NCI-H345 treated with DMSO at 0.1 percent for 48 hours (cell line): ENCODE measurements at regions not wholly inside any gene's neighbourhood (a gene's known extent, or its start where the extent isn't known, plus 50 kb on each side); places are given as distances from the start of the nearest gene placed in this dataset.
"Not testable (repeated sequence)": the region's sequence is repeated elsewhere in the genome, so short reads cannot be mapped to it uniquely, and the experiment has no call there.

Source experiments
- DNase-seq: peaks from one replicate; lab custom pipeline; 2025; ENCODE audit not compliant: unreplicated experiment; lab: John Stamatoyannopoulos, UW

GRCh38 chr3:152148579-152148978 is 120.2 kb upstream of the MBNL1 start:
- no peak for DNase-seq

GRCh38 chr3:152149832-152150231 is 118.9 kb upstream of the MBNL1 start:
- DNase-seq = no peak

- DNase-seq = no peak
Observed at GRCh38 chr3:152151216-152151876, 117.4 kb upstream of the MBNL1 start.

- not testable (repeated sequence) for DNase-seq
Observed at GRCh38 chr3:152151877-152152765, 116.6 kb upstream of the MBNL1 start.

- DNase-seq = not testable (repeated sequence)
Observed at GRCh38 chr3:152153115-152153514, 115.6 kb upstream of the MBNL1 start.

- DNase-seq = no peak
Observed at GRCh38 chr3:152155246-152156020, 113.3 kb upstream of the MBNL1 start.

GRCh38 chr3:152156880-152157279 is 111.8 kb upstream of the MBNL1 start:
- DNase-seq = no peak

GRCh38 chr3:152157337-152157736 is 111.4 kb upstream of the MBNL1 start:
- no peak for DNase-seq

- DNase-seq = no peak
Observed at GRCh38 chr3:152159328-152159727, 109.4 kb upstream of the MBNL1 start.

GRCh38 chr3:152160350-152161011 is 108.2 kb upstream of the MBNL1 start:
- DNase-seq = no peak

- DNase-seq = no peak
Observed at GRCh38 chr3:152172460-152172859, 96.3 kb upstream of the MBNL1 start.

- no peak for DNase-seq
Observed at GRCh38 chr3:152173627-152174026, 95.1 kb upstream of the MBNL1 start.

GRCh38 chr3:152174876-152175527 is 93.7 kb upstream of the MBNL1 start:
- no peak for DNase-seq

- no peak for DNase-seq
Observed at GRCh38 chr3:152175528-152175889, 93.2 kb upstream of the MBNL1 start.

- DNase-seq = no peak
Observed at GRCh38 chr3:152176241-152176640, 92.5 kb upstream of the MBNL1 start.

- no peak for DNase-seq
Observed at GRCh38 chr3:152176998-152177397, 91.7 kb upstream of the MBNL1 start.

GRCh38 chr3:152177757-152178156 is 91.0 kb upstream of the MBNL1 start:
- no peak for DNase-seq

- no peak for DNase-seq
Observed at GRCh38 chr3:152183473-152183872, 85.3 kb upstream of the MBNL1 start.

- no peak for DNase-seq
Observed at GRCh38 chr3:152184971-152185686, 83.6 kb upstream of the MBNL1 start.
